GM21390 (cell line): ENCODE measurements at regions not wholly inside any gene's neighbourhood (a gene's known extent, or its start where the extent isn't known, plus 50 kb on each side); places are given as distances from the start of the nearest gene placed in this dataset.
A peak's percentile ranks its signal among the peaks of the same experiment; 100 is the strongest.

ENCODE experiments used
- ATAC-seq: cut with Tn5 transposase; IDR thresholded peaks from one replicate; pipeline ENCODE4 v1.9.1; 2021; ENCODE audit not compliant: unreplicated experiment

DNA sequence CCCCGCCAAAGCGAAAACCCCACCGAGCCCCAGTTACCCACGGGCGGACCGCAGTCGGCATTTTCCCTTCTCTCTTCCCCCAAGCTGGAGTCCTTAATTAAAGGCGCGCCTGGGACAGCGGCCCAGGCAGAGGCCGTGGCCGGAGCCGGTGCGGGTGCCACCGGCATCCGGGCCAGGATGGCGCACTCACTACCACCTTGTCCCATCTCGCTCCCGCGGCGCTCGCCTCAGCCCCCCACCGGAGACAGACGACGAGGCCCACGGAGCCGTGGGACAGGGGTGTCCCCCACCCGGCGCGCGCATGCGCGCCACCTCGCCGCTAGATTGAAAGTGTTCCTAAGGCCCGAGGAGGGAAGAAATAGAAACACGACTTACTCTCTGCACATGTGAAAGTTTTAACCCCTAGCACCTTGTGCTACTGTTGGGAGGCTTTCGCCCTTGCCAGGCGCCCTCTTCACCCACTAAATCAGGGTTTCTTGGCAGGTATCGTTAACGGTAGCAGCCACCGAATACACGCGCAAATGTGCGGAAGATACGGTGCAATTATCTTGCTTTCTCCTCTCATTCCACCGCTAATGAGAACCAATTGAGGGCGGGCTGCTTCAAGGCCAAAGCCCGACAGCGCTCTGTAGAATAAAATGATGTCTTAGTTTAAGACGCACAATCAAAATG is 64.3 kb upstream of the CCDC160 start:
- ATAC-seq: peak; percentile 59

- ATAC-seq: no peak
These were observed 63.3 kb upstream of the CCDC160 start for GRCh38 chrX:134173541-134174272.

DNA sequence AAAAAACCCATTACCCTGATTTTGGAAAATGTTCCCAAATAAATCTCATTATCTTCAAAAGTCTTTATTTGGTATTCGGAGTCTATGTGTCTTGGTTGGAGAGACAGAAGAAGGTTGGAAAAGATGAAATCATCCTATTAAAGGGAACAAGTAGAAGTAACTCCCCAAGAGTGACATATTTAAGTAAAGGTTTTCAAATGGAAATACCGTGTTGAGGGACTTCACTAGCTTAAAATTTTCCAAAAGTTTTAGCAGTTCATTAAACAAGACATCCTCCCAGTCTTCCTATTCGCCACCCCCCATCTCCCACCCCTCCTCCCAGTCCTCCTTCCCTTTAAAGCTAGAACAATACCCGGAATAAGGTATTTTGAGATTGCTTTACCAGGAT is 62.7 kb upstream of the CCDC160 start:
- ATAC-seq: no peak

DNA sequence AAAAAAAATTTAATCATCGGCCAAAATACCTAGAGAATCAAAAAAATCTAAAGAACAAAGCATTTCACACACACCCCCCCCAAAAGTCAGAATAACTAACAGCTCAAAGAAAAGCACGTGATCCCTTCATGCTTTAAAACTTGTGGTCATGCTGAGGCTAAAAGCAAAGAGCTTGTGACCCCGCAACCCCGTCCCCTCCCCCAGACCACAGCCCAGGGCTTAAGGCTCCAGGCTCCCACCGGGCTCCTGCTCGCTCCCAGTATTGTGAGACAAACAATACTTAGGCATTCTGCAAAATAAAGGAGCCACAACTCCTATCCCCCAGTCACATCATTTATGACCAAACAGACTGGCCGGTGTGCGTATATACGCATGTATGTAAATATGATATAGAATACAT is 62.1 kb upstream of the CCDC160 start:
- ATAC-seq: no peak

GRCh38 chrX:134177527-134177926 is 59.5 kb upstream of the CCDC160 start:
- no peak for ATAC-seq

DNA sequence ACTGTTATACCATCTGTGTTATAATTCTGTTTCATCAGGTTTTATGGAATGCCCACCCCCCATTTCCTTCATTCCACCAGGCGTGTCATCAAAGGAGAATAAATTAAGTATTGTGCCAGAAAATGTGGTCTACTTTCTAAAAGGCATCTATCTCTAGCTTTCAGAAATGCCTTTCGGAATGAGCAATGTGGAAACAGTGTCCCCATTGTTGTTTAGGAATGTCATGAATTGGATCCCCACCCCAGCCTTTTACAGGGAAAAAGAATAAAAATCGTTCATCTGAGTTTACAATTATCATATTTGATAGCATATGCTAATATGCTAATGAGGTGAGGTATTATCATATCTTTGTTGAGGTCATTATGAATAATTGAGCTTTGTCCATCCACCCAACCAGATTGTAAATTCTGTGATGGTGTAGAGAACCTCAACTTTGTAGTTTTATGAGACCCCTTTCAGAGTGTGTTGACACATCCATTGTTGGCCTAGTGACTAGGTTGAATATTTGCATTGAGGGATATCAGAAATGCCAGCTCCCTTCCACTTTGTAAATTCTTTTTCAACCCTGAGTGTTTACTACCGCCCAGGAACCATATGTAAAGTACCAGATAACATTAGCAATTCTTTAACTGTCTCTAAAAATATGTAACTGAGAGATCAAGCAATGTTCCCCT is 56.2 kb upstream of the CCDC160 start:
- no peak for ATAC-seq

GRCh38 chrX:134181275-134181660 is 55.7 kb upstream of the CCDC160 start:
- no peak for ATAC-seq

GRCh38 chrX:134183665-134184064 is 53.3 kb upstream of the CCDC160 start:
- ATAC-seq: no peak

GRCh38 chrX:134184936-134185335 is 52.0 kb upstream of the CCDC160 start:
- ATAC-seq: no peak

DNA sequence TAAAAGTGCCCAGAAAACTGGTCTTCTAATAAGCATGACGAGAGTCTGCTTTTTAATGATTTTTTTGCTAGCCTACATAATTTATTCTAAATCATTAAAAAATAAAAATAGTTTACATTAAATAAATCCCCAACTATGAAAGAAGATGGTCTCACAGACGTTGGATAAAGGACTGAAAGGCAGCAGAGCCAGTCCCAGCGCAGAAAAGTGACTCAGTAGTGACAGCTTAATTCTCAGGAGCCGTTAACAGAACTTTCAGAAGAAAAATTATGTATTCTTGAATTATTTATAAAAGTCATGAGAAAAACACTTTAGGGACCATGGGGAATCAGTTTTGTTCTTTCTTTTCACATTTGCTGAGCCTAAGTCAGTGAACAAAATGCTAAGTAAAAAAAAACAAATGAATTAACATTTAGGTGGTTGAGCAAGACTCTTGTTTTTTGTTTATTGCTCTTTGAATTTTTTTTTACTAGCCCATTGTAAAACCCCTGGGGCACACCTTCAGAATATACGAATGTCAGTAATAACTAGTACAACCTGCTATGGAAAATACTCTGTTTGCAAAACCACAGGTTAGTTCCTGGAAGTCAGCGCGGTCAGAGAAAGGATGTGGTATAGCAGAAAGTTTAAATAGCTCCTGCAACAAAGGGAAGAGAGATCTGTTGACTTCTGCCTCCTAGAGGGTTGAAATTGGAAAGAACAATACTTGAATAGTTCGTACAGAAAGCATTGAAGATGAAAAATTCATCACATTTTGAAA is 50.4 kb upstream of the CCDC160 start:
- ATAC-seq: peak; percentile 89
